Tibial nerve (tissue), 3 donors: ENCODE measurements at regions not wholly inside any gene's neighbourhood (a gene's known extent, or its start where the extent isn't known, plus 50 kb on each side); places are given as distances from the start of the nearest gene placed in this dataset.

ENCODE experiments used
- CTCF ChIP-seq, 5 experiments: fragments of 200-600 bp in 3 of 5; fragments of 450-650 bp in 2 of 5; sonication (generic) in 3 of 5; IDR thresholded peaks; one replicate each; pipeline ENCODE4 v1.5.1; 2016 to 2019; ENCODE audit warnings: antibody characterized with exemption in 5 of 5, mild to moderate bottlenecking in 3 of 5, moderate library complexity in 2 of 5
- POLR2A ChIP-seq, 2 donors: fragments of 450-650 bp; IDR thresholded peaks; one replicate each; pipeline ENCODE4 v1.6.1; 2017; ENCODE audit warnings: antibody characterized with exemption in 2 of 2, mild to moderate bottlenecking in 2 of 2, moderate library complexity in 2 of 2

GRCh38 chr12:105775343-105775742 is 363.4 kb downstream of the NUAK1 start:
- TF ChIP-seq CTCF (IDR thresholded peaks at IDR 0.05) (peak in 2 of 5 experiments; percentile 9 to 18), POLR2A (IDR thresholded peaks at IDR 0.05) (no peak)
